GM18526 (cell line): ENCODE measurements at regions not wholly inside any gene's neighbourhood (a gene's known extent, or its start where the extent isn't known, plus 50 kb on each side); places are given as distances from the start of the nearest gene placed in this dataset.

Source experiments
- POLR2A ChIP-seq: IDR thresholded peaks from 3 replicates; pipeline ENCODE4 v1.6.1; 2011; ENCODE audit not compliant: insufficient read length; ENCODE audit errors: extremely low read depth

GRCh38 chr1:234956821-234957329 is 171.8 kb downstream of the TOMM20 start:
- TF ChIP-seq POLR2A: no peak

- TF ChIP-seq POLR2A: no peak
These were observed 173.4 kb downstream of the TOMM20 start for GRCh38 chr1:234955107-234955731.

GRCh38 chr1:234954613-234955012 is 174.0 kb downstream of the TOMM20 start:
- TF ChIP-seq POLR2A: no peak

GRCh38 chr1:234953655-234954405 is 174.8 kb downstream of the TOMM20 start:
- no peak for TF ChIP-seq POLR2A

- TF ChIP-seq POLR2A: no peak
These were observed 178.0 kb downstream of the TOMM20 start for GRCh38 chr1:234950598-234950997.

GRCh38 chr1:234944439-234945344 is 183.9 kb downstream of the TOMM20 start:
- no peak for TF ChIP-seq POLR2A

GRCh38 chr1:234943836-234944402 is 184.7 kb downstream of the TOMM20 start:
- TF ChIP-seq POLR2A: no peak

- TF ChIP-seq POLR2A: no peak
These were observed 185.6 kb downstream of the TOMM20 start for GRCh38 chr1:234942879-234943506.

GRCh38 chr1:234942012-234942332 is 186.7 kb downstream of the TOMM20 start:
- no peak for TF ChIP-seq POLR2A

GRCh38 chr1:234941321-234942011 is 187.2 kb downstream of the TOMM20 start:
- TF ChIP-seq POLR2A: no peak

GRCh38 chr1:234940841-234941240 is 187.8 kb downstream of the TOMM20 start:
- TF ChIP-seq POLR2A: no peak

GRCh38 chr1:234938924-234939323 is 189.7 kb downstream of the TOMM20 start:
- no peak for TF ChIP-seq POLR2A

- TF ChIP-seq POLR2A: no peak
These were observed 190.5 kb downstream of the TOMM20 start for GRCh38 chr1:234938135-234938534.
